Naive thymus-derived CD4-positive, alpha-beta T cell (primary cell): ENCODE measurements at regions not wholly inside any gene's neighbourhood (a gene's known extent, or its start where the extent isn't known, plus 50 kb on each side); places are given as distances from the start of the nearest gene placed in this dataset.
"Not testable (repeated sequence)": the region's sequence is repeated elsewhere in the genome, so short reads cannot be mapped to it uniquely, and the experiment has no call there.

Experiments used
- ATAC-seq: fragments of 150-1000 bp; cut with Tn5 transposase; 2 replicates; pipeline ENCODE4 v1.10.0; 2021; ENCODE audit warnings: mild to moderate bottlenecking, moderate library complexity
- CTCF ChIA-PET: fragments of 350-600 bp; sonication (Branson Sonifier 250); formaldehyde crosslinking; loops from one replicate; lab custom pipeline; 2021; ENCODE audit warnings: antibody characterized with exemption; lab: Charles Lee
- POLR2A ChIA-PET: fragments of 350-600 bp; sonication (Branson Sonifier 250); formaldehyde crosslinking; loops from one replicate; lab custom pipeline; 2021; ENCODE audit warnings: antibody characterized with exemption, inconsistent platforms; lab: Charles Lee
- DNase-seq, 9 donors: peaks; one replicate each; pipeline versions ENCODE4 v3.0.0 to v3.0.0-alpha.2; 2020 to 2022; ENCODE audit warnings: mixed read lengths in 1 of 9
- H3K27ac ChIP-seq: one replicate; pipeline ENCODE4 v1.7.0; 2013; ENCODE audit warnings: mild to moderate bottlenecking, low read depth, low read length, moderate library complexity
- H3K27me3 ChIP-seq, 2 donors: one replicate each; pipeline ENCODE4 v1.7.0; 2013; ENCODE audit warnings: low read length in 2 of 2, mild to moderate bottlenecking in 2 of 2, moderate library complexity in 2 of 2; ENCODE audit not compliant: control insufficient read depth in 2 of 2, insufficient read depth in 2 of 2
- H3K36me3 ChIP-seq, 3 experiments: 1 replicate in 2 of 3; 2 replicates in 1 of 3; pipeline ENCODE4 v1.7.0; 2013; ENCODE audit warnings: low read length in 3 of 3, mild to moderate bottlenecking in 3 of 3, moderate library complexity in 1 of 3; ENCODE audit not compliant: insufficient read depth in 3 of 3, control insufficient read depth in 2 of 3
- H3K4me1 ChIP-seq, 2 donors: one replicate each; pipeline ENCODE4 v1.7.0; 2013; ENCODE audit warnings: low read length in 2 of 2, mild to moderate bottlenecking in 2 of 2, moderate library complexity in 1 of 2; ENCODE audit not compliant: control insufficient read depth in 2 of 2, insufficient read depth in 2 of 2
- H3K4me3 ChIP-seq: 2 replicates; pipeline ENCODE4 v1.7.0; 2013; ENCODE audit warnings: mild to moderate bottlenecking, low read length
- H3K9me3 ChIP-seq, 3 experiments: 1 replicate in 2 of 3; 2 replicates in 1 of 3; pipeline ENCODE4 v1.7.0; 2013; ENCODE audit warnings: low read length in 3 of 3; ENCODE audit not compliant: control insufficient read depth in 2 of 3
- H3K27ac Mint-ChIP-seq, 9 donors: one replicate each; pipeline ENCODE4 v1.8.0; 2020 to 2022; ENCODE audit warnings: mixed read lengths in 9 of 9, mild to moderate bottlenecking in 8 of 9, moderate library complexity in 5 of 9, inconsistent platforms in 2 of 9
- H3K27me3 Mint-ChIP-seq, 5 donors: one replicate each; pipeline ENCODE4 v1.8.0; 2021 to 2022; ENCODE audit warnings: mixed read lengths in 5 of 5, mild to moderate bottlenecking in 1 of 5
- H3K36me3 Mint-ChIP-seq, 5 donors: one replicate each; pipeline ENCODE4 v1.8.0; 2020 to 2022; ENCODE audit warnings: mixed read lengths in 5 of 5, mild to moderate bottlenecking in 3 of 5, inconsistent platforms in 1 of 5
- H3K4me1 Mint-ChIP-seq, 7 donors: one replicate each; pipeline ENCODE4 v1.8.0; 2020 to 2022; ENCODE audit warnings: mixed read lengths in 7 of 7, mild to moderate bottlenecking in 3 of 7, inconsistent platforms in 1 of 7
- H3K4me3 Mint-ChIP-seq, 10 donors: one replicate each; pipeline ENCODE4 v1.8.0; 2020 to 2022; ENCODE audit warnings: mild to moderate bottlenecking in 10 of 10, mixed read lengths in 10 of 10, moderate library complexity in 6 of 10, inconsistent platforms in 2 of 10
- H3K9me3 Mint-ChIP-seq, 11 donors: one replicate each; pipeline ENCODE4 v1.8.0; 2020 to 2022; ENCODE audit warnings: mixed read lengths in 11 of 11, mild to moderate bottlenecking in 4 of 11, inconsistent platforms in 1 of 11, moderate library complexity in 1 of 11
- intact Hi-C, 2 donors: fragments of 100-400 bp; cut with micrococcal nuclease; formaldehyde crosslinking; loops; one replicate each; pipeline ENCODE4 v1.15.1; 2023

- no peak for ATAC-seq
- peaks cover 0 to 5% (median 0%) of the 10 kb centered on the region in 5 donors for H3K27me3 Mint-ChIP-seq
- no peak overlapping the region for H3K4me3 ChIP-seq
- intact Hi-C loops = loop anchor here in 1 of 2 donors (2.0 kb wide), 1 partner anchor 806 kb away; no protein-coding TSS in a partner anchor
- H3K9me3 Mint-ChIP-seq = peaks cover 0 to 2% (median 0%) of the 10 kb centered on the region in 11 donors
- H3K4me3 Mint-ChIP-seq = no peak overlapping the region
- H3K4me1 Mint-ChIP-seq = peaks cover 0 to 7% (median 0%) of the 10 kb centered on the region in 7 donors
- H3K9me3 ChIP-seq = no peaks in the 10 kb centered on the region
- no peak overlapping the region for H3K27ac ChIP-seq
- ChIA-PET CTCF (no interaction called here), POLR2A (no interaction called here)
- no peaks in the 10 kb centered on the region for H3K36me3 ChIP-seq
- no peaks in the 10 kb centered on the region for H3K4me1 ChIP-seq
- no peaks in the 10 kb centered on the region for H3K27me3 ChIP-seq
- no peak for DNase-seq
- no peaks in the 10 kb centered on the region for H3K36me3 Mint-ChIP-seq
- no peak overlapping the region for H3K27ac Mint-ChIP-seq
Measured at GRCh38 chr18:44579028-44579702, 101.5 kb upstream of the SETBP1 start.

- ATAC-seq (no peak), DNase-seq (no peak)
- Mint-ChIP-seq H3K27me3 (peaks cover 0 to 5% (median 2%) of the 10 kb centered on the region in 5 donors), H3K4me3 (no peak overlapping the region), H3K27ac (no peak overlapping the region), H3K9me3 (peaks cover 0 to 2% (median 0%) of the 10 kb centered on the region in 11 donors), H3K36me3 (no peaks in the 10 kb centered on the region), H3K4me1 (peaks cover 0 to 7% (median 0%) of the 10 kb centered on the region in 7 donors)
- no peaks in the 10 kb centered on the region for H3K36me3 ChIP-seq
- ChIA-PET CTCF (no interaction called here), POLR2A (no interaction called here)
- no peak overlapping the region for H3K4me3 ChIP-seq
- no peaks in the 10 kb centered on the region for H3K9me3 ChIP-seq
- no peaks in the 10 kb centered on the region for H3K27me3 ChIP-seq
- intact Hi-C loops = loop anchor here in 1 of 2 donors (2.0 kb wide), 1 partner anchor 805 kb away; no protein-coding TSS in a partner anchor
- no peaks in the 10 kb centered on the region for H3K4me1 ChIP-seq
- no peak overlapping the region for H3K27ac ChIP-seq
Measured at GRCh38 chr18:44579745-44580144, 100.9 kb upstream of the SETBP1 start.

GRCh38 chr18:44580159-44580558 is 100.5 kb upstream of the SETBP1 start:
- peaks cover 0 to 6% (median 2%) of the 10 kb centered on the region in 5 donors for H3K27me3 Mint-ChIP-seq
- no peak overlapping the region for H3K27ac Mint-ChIP-seq
- H3K36me3 ChIP-seq = no peaks in the 10 kb centered on the region
- DNase-seq (no peak), ATAC-seq (no peak)
- H3K27me3 ChIP-seq = no peaks in the 10 kb centered on the region
- H3K4me3 Mint-ChIP-seq = no peak overlapping the region
- intact Hi-C loops = no loop called here
- no peaks in the 10 kb centered on the region for H3K9me3 ChIP-seq
- ChIA-PET POLR2A (no interaction called here), CTCF (no interaction called here)
- H3K27ac ChIP-seq = no peak overlapping the region
- no peaks in the 10 kb centered on the region for H3K4me1 ChIP-seq
- no peaks in the 10 kb centered on the region for H3K36me3 Mint-ChIP-seq
- H3K4me1 Mint-ChIP-seq = peaks cover 0 to 7% (median 0%) of the 10 kb centered on the region in 7 donors
- H3K9me3 Mint-ChIP-seq = peaks cover 0 to 2% (median 0%) of the 10 kb centered on the region in 11 donors
- H3K4me3 ChIP-seq = no peak overlapping the region

- H3K36me3 ChIP-seq, H3K27me3 Mint-ChIP-seq, H3K4me3 ChIP-seq, DNase-seq, CTCF ChIA-PET, POLR2A ChIA-PET, H3K4me1 Mint-ChIP-seq, H3K27ac ChIP-seq, H3K36me3 Mint-ChIP-seq, H3K9me3 Mint-ChIP-seq, H3K27ac Mint-ChIP-seq, intact Hi-C loops, H3K4me3 Mint-ChIP-seq, H3K4me1 ChIP-seq, ATAC-seq, H3K9me3 ChIP-seq, H3K27me3 ChIP-seq: not testable (repeated sequence)
Measured at GRCh38 chr18:44580782-44581181, 99.9 kb upstream of the SETBP1 start.

- Histone ChIP-seq H3K36me3 (no peaks in the 10 kb centered on the region), H3K27ac (no peak overlapping the region), H3K4me1 (no peaks in the 10 kb centered on the region), H3K4me3 (no peak overlapping the region), H3K9me3 (no peaks in the 10 kb centered on the region), H3K27me3 (no peaks in the 10 kb centered on the region)
- POLR2A ChIA-PET = no interaction called here
- no peak for ATAC-seq
- Mint-ChIP-seq H3K27me3 (peaks cover 0 to 6% (median 5%) of the 10 kb centered on the region in 5 donors), H3K36me3 (no peaks in the 10 kb centered on the region), H3K9me3 (peaks cover 0 to 2% (median 0%) of the 10 kb centered on the region in 11 donors), H3K4me1 (peaks cover 0 to 7% (median 0%) of the 10 kb centered on the region in 7 donors), H3K27ac (no peak overlapping the region), H3K4me3 (peak overlapping the region in 1 of 10 donors; percentile 11)
- intact Hi-C loops = no loop called here
- DNase-seq = no peak
- CTCF ChIA-PET = no interaction called here
Measured at GRCh38 chr18:44582456-44582855, 98.2 kb upstream of the SETBP1 start.

GRCh38 chr18:44584900-44585299 is 95.8 kb upstream of the SETBP1 start:
- H3K36me3 Mint-ChIP-seq = no peaks in the 10 kb centered on the region
- no peaks in the 10 kb centered on the region for H3K36me3 ChIP-seq
- ATAC-seq (no peak), DNase-seq (no peak)
- no peak overlapping the region for H3K4me3 Mint-ChIP-seq
- H3K27me3 Mint-ChIP-seq = peaks cover 0 to 6% (median 5%) of the 10 kb centered on the region in 5 donors
- H3K27ac ChIP-seq = no peak overlapping the region
- H3K4me3 ChIP-seq = no peak overlapping the region
- H3K4me1 Mint-ChIP-seq = peaks cover 0 to 7% (median 0%) of the 10 kb centered on the region in 7 donors
- peaks cover 0 to 4% (median 0%) of the 10 kb centered on the region in 11 donors for H3K9me3 Mint-ChIP-seq
- POLR2A ChIA-PET = no interaction called here
- H3K4me1 ChIP-seq = no peaks in the 10 kb centered on the region
- no peak overlapping the region for H3K27ac Mint-ChIP-seq
- intact Hi-C loops = loop anchor here in 1 of 2 donors (5.0 kb wide), 1 partner anchor 52 kb away; no protein-coding TSS in a partner anchor
- no peaks in the 10 kb centered on the region for H3K9me3 ChIP-seq
- no peaks in the 10 kb centered on the region for H3K27me3 ChIP-seq
- CTCF ChIA-PET = no interaction called here
